SJSA1 (cell line): ENCODE measurements at regions not wholly inside any gene's neighbourhood (a gene's known extent, or its start where the extent isn't known, plus 50 kb on each side); places are given as distances from the start of the nearest gene placed in this dataset.

Source experiments
- DNase-seq, 2 experiments: peaks; one replicate each; pipeline ENCODE4 v3.0.0-alpha.2; 2015 to 2020; ENCODE audit warnings: low spot score in 2 of 2, low read depth in 1 of 2
- H3K27ac ChIP-seq: fragments of 250-450 bp; sonication (Bioruptor Pico); 2 replicates; pipeline ENCODE4 v1.5.1; 2020; ENCODE audit warnings: mild to moderate bottlenecking, moderate library complexity
- H3K27me3 ChIP-seq: fragments of 250-450 bp; sonication (Bioruptor Pico); replicated peaks from 2 replicates; pipeline ENCODE4 v1.5.1; 2020; ENCODE audit warnings: mild to moderate bottlenecking, moderate library complexity
- H3K36me3 ChIP-seq: fragments of 250-450 bp; sonication (Bioruptor Pico); 2 replicates; pipeline ENCODE4 v1.5.1; 2020; ENCODE audit warnings: mild to moderate bottlenecking
- H3K4me1 ChIP-seq: fragments of 250-450 bp; sonication (Bioruptor Pico); replicated peaks from 2 replicates; pipeline ENCODE4 v1.6.1; 2021; ENCODE audit warnings: mild to moderate bottlenecking
- H3K4me3 ChIP-seq: fragments of 250-450 bp; sonication (Bioruptor Pico); 2 replicates; pipeline ENCODE4 v1.5.1; 2020; ENCODE audit warnings: mild to moderate bottlenecking
- H3K9me3 ChIP-seq: fragments of 250-450 bp; sonication (Bioruptor Pico); replicated peaks from 2 replicates; pipeline ENCODE4 v1.5.1; 2020; ENCODE audit warnings: mild to moderate bottlenecking

- no peak for DNase-seq
- Histone ChIP-seq H3K4me1 (peaks cover 34% of the 10 kb centered on the region), H3K27ac (no peak overlapping the region)
These were observed 200.3 kb upstream of the FOXD3 start for GRCh38 chr1:63122079-63122478.

GRCh38 chr1:63124666-63125191, 197.6 kb upstream of the FOXD3 start:
- peaks cover 40% of the 10 kb centered on the region for H3K4me1 ChIP-seq
- no peaks in the 10 kb centered on the region for H3K27me3 ChIP-seq
- DNase-seq = peak; percentile 42 to 82
- H3K9me3 ChIP-seq = no peaks in the 10 kb centered on the region
- H3K36me3 ChIP-seq = no peaks in the 10 kb centered on the region
- H3K27ac ChIP-seq = peak overlapping the region; percentile 68
- no peak overlapping the region for H3K4me3 ChIP-seq

More at GRCh38 chr1:63122079-63122478, 200.3 kb upstream of the FOXD3 start:
- no peak overlapping the region for H3K4me3 ChIP-seq
- no peaks in the 10 kb centered on the region for H3K27me3 ChIP-seq
- no peaks in the 10 kb centered on the region for H3K9me3 ChIP-seq
- H3K36me3 ChIP-seq = no peaks in the 10 kb centered on the region

- peaks cover 40% of the 10 kb centered on the region for H3K4me1 ChIP-seq
- no peak overlapping the region for H3K27ac ChIP-seq
- H3K4me3 ChIP-seq = no peak overlapping the region
- DNase-seq = peak in 1 of 2 experiments; percentile 3
- no peaks in the 10 kb centered on the region for H3K9me3 ChIP-seq
- no peaks in the 10 kb centered on the region for H3K27me3 ChIP-seq
- no peaks in the 10 kb centered on the region for H3K36me3 ChIP-seq
These were observed 196.3 kb upstream of the FOXD3 start for GRCh38 chr1:63126104-63126503.

GRCh38 chr1:63127376-63127775, 195.0 kb upstream of the FOXD3 start:
- peaks cover 40% of the 10 kb centered on the region for H3K4me1 ChIP-seq
- H3K27ac ChIP-seq = no peak overlapping the region
- H3K27me3 ChIP-seq = no peaks in the 10 kb centered on the region
- H3K36me3 ChIP-seq = no peaks in the 10 kb centered on the region
- H3K9me3 ChIP-seq = no peaks in the 10 kb centered on the region
- DNase-seq = peak in 1 of 2 experiments; percentile 56
- no peak overlapping the region for H3K4me3 ChIP-seq

GRCh38 chr1:63128556-63128955, 193.8 kb upstream of the FOXD3 start:
- DNase-seq = no peak
- Histone ChIP-seq H3K4me1 (peaks cover 40% of the 10 kb centered on the region), H3K36me3 (no peaks in the 10 kb centered on the region), H3K27me3 (no peaks in the 10 kb centered on the region), H3K27ac (no peak overlapping the region), H3K4me3 (no peak overlapping the region), H3K9me3 (no peaks in the 10 kb centered on the region)

GRCh38 chr1:63129184-63129583, 193.2 kb upstream of the FOXD3 start:
- Histone ChIP-seq H3K9me3 (no peaks in the 10 kb centered on the region), H3K36me3 (no peaks in the 10 kb centered on the region), H3K4me3 (no peak overlapping the region), H3K27me3 (no peaks in the 10 kb centered on the region), H3K4me1 (peaks cover 36% of the 10 kb centered on the region), H3K27ac (no peak overlapping the region)
- DNase-seq = no peak

GRCh38 chr1:63129855-63130254, 192.5 kb upstream of the FOXD3 start:
- H3K4me3 ChIP-seq = no peak overlapping the region
- no peaks in the 10 kb centered on the region for H3K9me3 ChIP-seq
- peaks cover 29% of the 10 kb centered on the region for H3K4me1 ChIP-seq
- no peak overlapping the region for H3K27ac ChIP-seq
- DNase-seq = no peak
- no peaks in the 10 kb centered on the region for H3K36me3 ChIP-seq
- no peaks in the 10 kb centered on the region for H3K27me3 ChIP-seq

GRCh38 chr1:63134501-63135173, 187.7 kb upstream of the FOXD3 start:
- no peak for DNase-seq
- peaks cover 5% of the 10 kb centered on the region for H3K27me3 ChIP-seq

GRCh38 chr1:63135174-63135512, 187.2 kb upstream of the FOXD3 start:
- Histone ChIP-seq H3K4me3 (no peak overlapping the region), H3K27ac (no peak overlapping the region), H3K4me1 (no peaks in the 10 kb centered on the region), H3K9me3 (no peaks in the 10 kb centered on the region), H3K27me3 (peaks cover 5% of the 10 kb centered on the region), H3K36me3 (no peaks in the 10 kb centered on the region)
- DNase-seq = no peak

More at GRCh38 chr1:63134501-63135173, 187.7 kb upstream of the FOXD3 start:
- Histone ChIP-seq H3K4me3 (no peak overlapping the region), H3K9me3 (no peaks in the 10 kb centered on the region), H3K27ac (no peak overlapping the region), H3K36me3 (no peaks in the 10 kb centered on the region), H3K4me1 (no peaks in the 10 kb centered on the region)

- H3K27ac ChIP-seq = no peak overlapping the region
- H3K9me3 ChIP-seq = no peaks in the 10 kb centered on the region
- no peaks in the 10 kb centered on the region for H3K36me3 ChIP-seq
- H3K27me3 ChIP-seq = peaks cover 5% of the 10 kb centered on the region
- H3K4me1 ChIP-seq = no peaks in the 10 kb centered on the region
- no peak for DNase-seq
- H3K4me3 ChIP-seq = no peak overlapping the region
These were observed 186.6 kb upstream of the FOXD3 start for GRCh38 chr1:63135801-63136200.

- Histone ChIP-seq H3K9me3 (no peaks in the 10 kb centered on the region), H3K4me1 (no peaks in the 10 kb centered on the region), H3K36me3 (no peaks in the 10 kb centered on the region), H3K27ac (no peak overlapping the region), H3K4me3 (no peak overlapping the region), H3K27me3 (no peaks in the 10 kb centered on the region; the same call in 1 of the 2 replicates)
- no peak for DNase-seq
These were observed 180.4 kb upstream of the FOXD3 start for GRCh38 chr1:63142001-63142400.

- Histone ChIP-seq H3K36me3 (no peaks in the 10 kb centered on the region), H3K27me3 (no peaks in the 10 kb centered on the region; the same call in 1 of the 2 replicates), H3K4me1 (no peaks in the 10 kb centered on the region), H3K27ac (no peak overlapping the region), H3K9me3 (no peaks in the 10 kb centered on the region), H3K4me3 (no peak overlapping the region)
- no peak for DNase-seq
These were observed 178.9 kb upstream of the FOXD3 start for GRCh38 chr1:63143482-63143881.

- Histone ChIP-seq H3K36me3 (no peaks in the 10 kb centered on the region), H3K4me3 (no peak overlapping the region)
- DNase-seq = no peak
These were observed 174.6 kb upstream of the FOXD3 start for GRCh38 chr1:63147783-63148182.

GRCh38 chr1:63148825-63149645, 173.3 kb upstream of the FOXD3 start:
- no peak overlapping the region for H3K4me3 ChIP-seq
- H3K27ac ChIP-seq = no peak overlapping the region
- peak; percentile 35 to 50 for DNase-seq
- H3K27me3 ChIP-seq = peaks cover 26% of the 10 kb centered on the region
- no peaks in the 10 kb centered on the region for H3K9me3 ChIP-seq
- no peaks in the 10 kb centered on the region for H3K4me1 ChIP-seq
- no peaks in the 10 kb centered on the region for H3K36me3 ChIP-seq

More at GRCh38 chr1:63147783-63148182, 174.6 kb upstream of the FOXD3 start:
- Histone ChIP-seq H3K4me1 (no peaks in the 10 kb centered on the region), H3K9me3 (no peaks in the 10 kb centered on the region), H3K27ac (no peak overlapping the region), H3K27me3 (peaks cover 16% of the 10 kb centered on the region; the same call in 1 of the 2 replicates)
